B cell (primary cell): ENCODE measurements at regions not wholly inside any gene's neighbourhood (a gene's known extent, or its start where the extent isn't known, plus 50 kb on each side); places are given as distances from the start of the nearest gene placed in this dataset.
"Not testable (repeated sequence)": the region's sequence is repeated elsewhere in the genome, so short reads cannot be mapped to it uniquely, and the experiment has no call there.

Experiments used
- CTCF ChIP-seq: fragments of 200-600 bp; IDR thresholded peaks from one replicate; pipeline ENCODE4 v1.8.0; 2022; ENCODE audit warnings: antibody characterized with exemption, mild to moderate bottlenecking
- EZH2 ChIP-seq: IDR thresholded peaks from 2 replicates; pipeline ENCODE4 v1.6.1; 2012; ENCODE audit warnings: borderline replicate concordance, low read depth, mild to moderate bottlenecking, moderate library complexity, low read length; ENCODE audit not compliant: insufficient read depth, poor library complexity, severe bottlenecking

GRCh38 chr2:90289291-90289980, 1598.0 kb downstream of the RPIA start:
- TF ChIP-seq CTCF, EZH2: not testable (repeated sequence)
